ENCODE measurements at regions not wholly inside any gene's neighbourhood (a gene's known extent, or its start where the extent isn't known, plus 50 kb on each side); places are given as distances from the start of the nearest gene placed in this dataset.

DNA sequence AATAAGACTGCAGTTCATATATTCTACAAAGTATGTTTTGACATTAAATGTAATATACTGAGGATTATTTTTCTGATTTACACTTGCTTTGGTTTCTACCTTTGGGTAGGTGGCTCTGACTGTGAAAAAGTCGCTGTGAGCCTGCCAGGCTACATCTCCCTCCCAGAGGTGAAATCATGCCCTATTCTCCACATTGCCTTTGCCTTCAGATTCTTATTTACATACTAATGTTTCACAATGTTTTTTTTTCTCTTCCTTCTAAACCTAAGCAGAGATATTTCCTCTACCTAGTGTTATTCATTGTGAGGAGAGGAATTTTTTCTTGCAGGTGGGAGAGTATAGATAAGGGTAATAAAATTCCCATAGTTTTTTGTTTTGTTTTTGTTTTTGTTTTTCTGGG lies 111.5 kb upstream of the ANTXRL start:
- intact Hi-C loops (cut with micrococcal nuclease; ENCODE audit: unreplicated experiment), result no loop called here
- TF ChIP-seq CHD4 (IDR thresholded peaks at IDR 0.05) (no peak), ZNF217 (IDR thresholded peaks at IDR 0.05) (no peak), CHD2 (IDR thresholded peaks at IDR 0.05; ENCODE audit: borderline replicate concordance, low read depth, low read length) (no peak), NFXL1 (IDR thresholded peaks at IDR 0.05; ENCODE audit: borderline replicate concordance) (no peak), ZSCAN29 (IDR thresholded peaks at IDR 0.05) (no peak), RBBP5 (conservative IDR thresholded peaks at IDR 0.05) (no peak), SIX5 (IDR thresholded peaks at IDR 0.05; ENCODE audit: low read depth, low read length, severe bottlenecking) (no peak), KDM1A (IDR thresholded peaks at IDR 0.05; ENCODE audit: borderline replicate concordance) (no peak), ESRRA (IDR thresholded peaks at IDR 0.05; ENCODE audit: low read length) (no peak), LARP7 (IDR thresholded peaks at IDR 0.05) (no peak), SUZ12 (IDR thresholded peaks at IDR 0.05; ENCODE audit: unreplicated experiment) (no peak), PAX5 (IDR thresholded peaks at IDR 0.05; ENCODE audit: borderline replicate concordance, low read depth, low read length) (no peak)
- TF ChIP-seq, protein P1, sequence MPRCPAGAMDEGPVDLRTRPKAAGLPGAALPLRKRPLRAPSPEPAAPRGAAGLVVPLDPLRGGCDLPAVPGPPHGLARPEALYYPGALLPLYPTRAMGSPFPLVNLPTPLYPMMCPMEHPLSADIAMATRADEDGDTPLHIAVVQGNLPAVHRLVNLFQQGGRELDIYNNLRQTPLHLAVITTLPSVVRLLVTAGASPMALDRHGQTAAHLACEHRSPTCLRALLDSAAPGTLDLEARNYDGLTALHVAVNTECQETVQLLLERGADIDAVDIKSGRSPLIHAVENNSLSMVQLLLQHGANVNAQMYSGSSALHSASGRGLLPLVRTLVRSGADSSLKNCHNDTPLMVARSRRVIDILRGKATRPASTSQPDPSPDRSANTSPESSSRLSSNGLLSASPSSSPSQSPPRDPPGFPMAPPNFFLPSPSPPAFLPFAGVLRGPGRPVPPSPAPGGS (IDR thresholded peaks at IDR 0.05; ENCODE audit: borderline replicate concordance, insufficient read depth, low read depth, low read length, poor library complexity, severe bottlenecking), result no peak
- no peaks in the 10 kb centered on the region for H3K79me2 ChIP-seq (ENCODE audit: control insufficient read depth, insufficient read depth, low read length)
- ChIA-PET POLR2A (no interaction called here), CTCF (no interaction called here), SMC1A (ENCODE audit: uncharacterized antibody, unreplicated experiment) (no interaction called here), RAD21 (ENCODE audit: unreplicated experiment) (no interaction called here)
- H3K27ac ChIP-seq (ENCODE audit: control insufficient read depth, insufficient read depth), result no peak overlapping the region
- no peaks in the 10 kb centered on the region for H4K20me1 ChIP-seq (ENCODE audit: control insufficient read depth, insufficient read depth)
- DNase-seq (ENCODE audit: low read depth, low spot score), result no peak
- H3K4me1 ChIP-seq (ENCODE audit: control insufficient read depth, insufficient read depth, low read length), result no peaks in the 10 kb centered on the region
- no peaks in the 10 kb centered on the region for H3K27me3 ChIP-seq (replicated peaks in 1 of 2; ENCODE audit: control insufficient read depth in 2 of 2, insufficient read depth in 2 of 2, low read length in 1 of 2)
- H3K9me3 ChIP-seq (replicated peaks; ENCODE audit: control insufficient read depth, insufficient read depth, low read length), result no peaks in the 10 kb centered on the region
- no peak for ATAC-seq
- in situ Hi-C loops (cut with MboI), result no loop called here
- no peak overlapping the region for H2AFZ ChIP-seq (ENCODE audit: control insufficient read depth, low read depth, low read length)
- WGBS (ENCODE audit: insufficient coverage, insufficient replicate concordance, low lambda C conversion rate, missing lambda C conversion rate), result 0% methylated on average over 1 of the region's 1 CpG
- H3K4me2 ChIP-seq (ENCODE audit: control insufficient read depth, insufficient read depth), result no peak overlapping the region
- FAIRE-seq, result no peak
- H3K36me3 ChIP-seq (ENCODE audit: control insufficient read depth in 2 of 2, insufficient read depth in 2 of 2, low read length in 1 of 2), result no peaks in the 10 kb centered on the region
- BruUV-seq (replicated peaks), result no TSS peak
- no peak overlapping the region for H3K4me3 ChIP-seq
- no peak overlapping the region for H3K9ac ChIP-seq (ENCODE audit: control insufficient read depth, insufficient read depth, low read length)
